Prostate gland (tissue), 2 donors: ENCODE measurements at regions not wholly inside any gene's neighbourhood (a gene's known extent, or its start where the extent isn't known, plus 50 kb on each side); places are given as distances from the start of the nearest gene placed in this dataset.

Experiments used
- DNase-seq: peaks from one replicate; pipeline ENCODE4 v3.0.0-alpha.2; 2019; ENCODE audit warnings: low spot score
- H3K27ac ChIP-seq, 2 donors: fragments of 200-600 bp; sonication (generic); 2 replicates each; pipeline ENCODE4 v1.5.1; 2017 to 2019
- H3K27me3 ChIP-seq: fragments of 200-600 bp; sonication (generic); replicated peaks from 2 replicates; pipeline ENCODE4 v1.5.1; 2019; ENCODE audit not compliant: insufficient read depth
- H3K36me3 ChIP-seq, 2 donors: fragments of 200-600 bp; sonication (generic); 1 replicate in 1 of 2; 2 replicates in 1 of 2; pipeline versions ENCODE4 v1.5.1 to v1.8.1; 2017 to 2019
- H3K4me1 ChIP-seq: fragments of 200-600 bp; sonication (generic); replicated peaks from 2 replicates; pipeline ENCODE4 v1.5.1; 2019
- H3K4me3 ChIP-seq, 2 donors: fragments of 200-600 bp; sonication (generic); 2 replicates each; pipeline ENCODE4 v1.5.1; 2017 to 2019
- H3K9me3 ChIP-seq: fragments of 200-600 bp; sonication (generic); 2 replicates; pipeline ENCODE4 v1.5.1; 2017
- POLR2A ChIP-seq: fragments of 450-650 bp; IDR thresholded peaks from one replicate; pipeline ENCODE4 v1.6.1; 2016; ENCODE audit warnings: antibody characterized with exemption, mild to moderate bottlenecking
- POLR2AphosphoS5 ChIP-seq: sonication (generic); formaldehyde crosslinking; IDR thresholded peaks from one replicate; pipeline ENCODE4 v1.6.1; 2017; ENCODE audit warnings: antibody characterized with exemption
- WGBS: methylation state at CpG from one replicate; pipeline ENCODE4 v1.1.5; 2018; 5-methylcytosine and 5-hydroxymethylcytosine counted together
- intact Hi-C: fragments of 100-400 bp; cut with DNase I; formaldehyde crosslinking; loops from one replicate; pipeline ENCODE4 v1.14.2; 2022
- TF ChIP-seq, protein P1 (sequence below), 4 experiments: fragments of 200-600 bp in 2 of 4; fragments of 450-650 bp in 2 of 4; sonication (generic) in 2 of 4; IDR thresholded peaks; 1 replicate in 3 of 4; 2 replicates in 1 of 4; pipeline ENCODE4 v1.5.1; 2016 to 2019; ENCODE audit warnings: antibody characterized with exemption in 4 of 4, mild to moderate bottlenecking in 2 of 4, moderate library complexity in 2 of 4

DNA sequence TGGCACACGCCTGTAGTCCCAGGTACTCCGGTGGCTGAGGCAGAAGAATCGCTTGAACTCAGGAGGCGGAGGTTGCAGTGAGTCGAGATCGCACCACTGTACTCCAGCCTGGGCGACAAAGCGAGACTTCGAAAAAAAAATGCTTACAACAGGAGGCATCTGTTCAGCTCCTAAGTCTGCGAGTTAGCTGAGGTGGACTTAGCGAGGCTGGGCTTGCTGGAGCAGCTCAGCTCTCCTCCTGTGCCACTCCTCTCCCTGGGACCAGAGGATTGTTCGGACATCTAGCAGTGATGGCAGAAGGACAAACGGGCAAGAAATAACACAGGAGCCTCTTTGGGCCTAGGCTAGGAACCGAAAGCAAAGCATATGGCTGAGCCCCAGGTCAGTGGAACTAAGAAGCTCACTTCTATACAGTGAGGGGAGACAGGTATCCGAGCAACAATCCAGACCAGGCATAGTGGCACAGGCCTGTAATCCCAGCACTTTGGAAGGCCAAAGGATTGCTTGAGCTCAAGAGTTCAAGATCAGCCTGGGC lies 260.1 kb downstream of the GLI2 start:
- no peak for DNase-seq
- TF ChIP-seq POLR2AphosphoS5 (no peak), POLR2A (no peak)
- TF ChIP-seq, protein P1, sequence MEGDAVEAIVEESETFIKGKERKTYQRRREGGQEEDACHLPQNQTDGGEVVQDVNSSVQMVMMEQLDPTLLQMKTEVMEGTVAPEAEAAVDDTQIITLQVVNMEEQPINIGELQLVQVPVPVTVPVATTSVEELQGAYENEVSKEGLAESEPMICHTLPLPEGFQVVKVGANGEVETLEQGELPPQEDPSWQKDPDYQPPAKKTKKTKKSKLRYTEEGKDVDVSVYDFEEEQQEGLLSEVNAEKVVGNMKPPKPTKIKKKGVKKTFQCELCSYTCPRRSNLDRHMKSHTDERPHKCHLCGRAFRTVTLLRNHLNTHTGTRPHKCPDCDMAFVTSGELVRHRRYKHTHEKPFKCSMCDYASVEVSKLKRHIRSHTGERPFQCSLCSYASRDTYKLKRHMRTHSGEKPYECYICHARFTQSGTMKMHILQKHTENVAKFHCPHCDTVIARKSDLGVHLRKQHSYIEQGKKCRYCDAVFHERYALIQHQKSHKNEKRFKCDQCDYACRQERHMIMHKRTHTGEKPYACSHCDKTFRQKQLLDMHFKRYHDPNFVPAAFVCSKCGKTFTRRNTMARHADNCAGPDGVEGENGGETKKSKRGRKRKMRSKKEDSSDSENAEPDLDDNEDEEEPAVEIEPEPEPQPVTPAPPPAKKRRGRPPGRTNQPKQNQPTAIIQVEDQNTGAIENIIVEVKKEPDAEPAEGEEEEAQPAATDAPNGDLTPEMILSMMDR (IDR thresholded peaks at IDR 0.05): no peak
- 93% methylated on average over 15 of the region's 15 CpGs for WGBS
- H3K9me3 ChIP-seq: no peaks in the 10 kb centered on the region
- intact Hi-C loops: no loop called here
- H3K4me3 ChIP-seq: no peak overlapping the region
- H3K36me3 ChIP-seq: no peaks in the 10 kb centered on the region
- H3K4me1 ChIP-seq: no peaks in the 10 kb centered on the region
- H3K27me3 ChIP-seq: no peaks in the 10 kb centered on the region
- no peak overlapping the region for H3K27ac ChIP-seq

DNA sequence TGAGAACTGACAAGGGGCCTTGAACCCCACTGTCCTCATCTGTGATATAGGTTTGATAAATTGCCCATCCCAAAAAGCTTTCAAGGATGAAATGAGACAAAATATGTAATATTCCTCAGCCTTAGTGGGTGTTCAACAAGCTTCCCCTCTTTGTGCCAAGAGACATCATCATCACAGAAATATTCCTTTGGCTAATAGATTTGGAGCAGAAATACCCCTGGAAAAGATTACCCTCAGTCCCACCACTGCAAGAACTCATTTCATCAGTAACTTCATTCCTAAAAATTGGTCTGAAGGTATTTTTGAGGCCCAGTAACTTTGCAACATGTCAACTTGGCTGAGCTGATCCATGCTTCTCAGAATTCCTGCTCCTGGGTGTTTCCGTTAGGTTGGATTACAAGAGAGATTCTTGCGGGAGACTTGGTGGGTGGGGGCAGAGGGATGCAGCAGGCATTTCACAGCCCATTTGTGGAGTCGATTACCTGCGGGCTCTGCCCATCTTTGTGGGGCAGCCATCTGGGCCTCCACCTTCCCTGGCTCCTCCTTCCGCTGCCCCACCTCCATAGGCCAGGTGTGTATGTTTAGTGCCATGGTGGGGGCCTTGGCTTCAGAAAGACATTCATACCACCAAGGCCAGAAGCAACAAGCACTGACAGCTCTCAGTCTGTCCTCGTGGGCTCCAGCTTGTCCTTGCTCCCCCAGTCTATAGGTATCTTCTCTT lies 263.9 kb downstream of the GLI2 start:
- intact Hi-C loops: no loop called here
- no peak overlapping the region for H3K27ac ChIP-seq
- no peak overlapping the region for H3K4me3 ChIP-seq
- WGBS: 76% methylated on average over 6 of the region's 6 CpGs
- no peaks in the 10 kb centered on the region for H3K4me1 ChIP-seq
- TF ChIP-seq POLR2AphosphoS5: no peak
- no peak for TF ChIP-seq POLR2A
- TF ChIP-seq, protein P1 (IDR thresholded peaks at IDR 0.05): no peak
- no peaks in the 10 kb centered on the region for H3K36me3 ChIP-seq
- DNase-seq: no peak
- H3K9me3 ChIP-seq: no peaks in the 10 kb centered on the region
- H3K27me3 ChIP-seq: no peaks in the 10 kb centered on the region

DNA sequence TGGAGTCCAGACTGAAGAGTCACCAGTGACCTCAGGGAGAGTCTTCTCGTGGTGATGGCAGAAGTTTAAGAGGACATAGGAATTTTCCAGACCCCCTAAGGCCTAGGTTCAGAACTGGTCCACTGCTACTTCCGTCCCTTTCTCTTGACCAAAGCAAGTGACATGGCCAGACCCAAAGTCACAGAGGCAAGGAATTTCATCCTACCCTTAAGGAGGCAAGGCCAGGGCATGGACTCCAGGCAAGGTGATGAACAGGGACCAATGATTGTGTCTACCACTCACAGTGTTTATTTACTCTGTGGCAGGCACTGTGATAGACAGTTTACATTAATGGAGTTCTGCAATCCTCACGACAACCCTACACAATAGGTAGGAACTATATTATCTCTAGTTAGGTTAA lies 265.1 kb downstream of the GLI2 start:
- no peak for TF ChIP-seq POLR2A
- TF ChIP-seq POLR2AphosphoS5: no peak
- TF ChIP-seq, protein P1 (IDR thresholded peaks at IDR 0.05): no peak
- H3K9me3 ChIP-seq: no peaks in the 10 kb centered on the region
- DNase-seq: no peak
- H3K27me3 ChIP-seq: no peaks in the 10 kb centered on the region
- no peaks in the 10 kb centered on the region for H3K36me3 ChIP-seq
- WGBS: 89% methylated on average over 3 of the region's 3 CpGs
- no peak overlapping the region for H3K4me3 ChIP-seq
- H3K27ac ChIP-seq: no peak overlapping the region
- no peaks in the 10 kb centered on the region for H3K4me1 ChIP-seq
- intact Hi-C loops: no loop called here

DNA sequence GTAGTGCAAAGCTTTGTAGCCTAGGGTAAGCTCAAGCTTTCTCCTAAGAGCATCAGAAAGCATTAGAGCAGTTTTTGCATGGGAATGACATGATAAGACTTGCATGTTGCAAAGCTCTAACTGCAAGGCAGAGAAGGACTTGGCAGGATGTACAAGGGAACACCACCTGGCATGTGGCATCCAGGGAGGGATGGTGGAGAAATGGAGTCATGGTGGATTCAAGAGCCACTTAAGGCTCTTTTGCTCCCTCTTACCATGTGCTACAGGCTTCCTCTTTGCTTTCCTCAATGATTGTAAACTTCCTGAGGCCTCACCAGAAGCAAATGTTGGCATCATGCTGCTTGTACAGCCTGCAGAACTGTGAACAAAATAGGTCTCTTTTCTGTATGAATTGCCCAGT lies 266.0 kb downstream of the GLI2 start:
- Histone ChIP-seq H3K9me3 (no peaks in the 10 kb centered on the region), H3K27me3 (no peaks in the 10 kb centered on the region), H3K4me3 (no peak overlapping the region), H3K4me1 (no peaks in the 10 kb centered on the region), H3K36me3 (no peaks in the 10 kb centered on the region), H3K27ac (no peak overlapping the region)
- TF ChIP-seq POLR2AphosphoS5: no peak
- TF ChIP-seq POLR2A: no peak
- TF ChIP-seq, protein P1 (IDR thresholded peaks at IDR 0.05): no peak
- DNase-seq: no peak
- intact Hi-C loops: no loop called here

DNA sequence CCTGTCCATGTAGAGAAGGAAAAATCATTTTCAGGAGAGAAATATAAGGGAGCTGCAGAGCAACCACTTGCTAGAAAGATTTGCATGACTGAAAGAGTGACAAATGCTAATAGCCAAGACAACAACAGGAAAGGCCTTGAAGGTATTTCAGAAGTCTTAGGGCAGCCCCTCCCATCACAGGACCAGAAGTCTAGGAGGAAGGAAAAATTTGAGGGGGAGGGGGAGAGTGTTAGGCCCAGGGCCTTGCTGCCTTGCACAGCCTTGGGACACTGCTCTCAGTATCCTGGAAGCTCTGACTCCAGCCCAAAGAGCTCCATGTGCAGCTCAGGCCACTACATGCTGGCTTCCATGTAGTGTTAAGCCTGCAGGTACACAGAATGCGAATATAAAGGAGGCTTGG lies 266.9 kb downstream of the GLI2 start:
- 0% methylated on average over 1 of the region's 1 CpG for WGBS
- Histone ChIP-seq H3K4me3 (no peak overlapping the region), H3K9me3 (no peaks in the 10 kb centered on the region), H3K27me3 (no peaks in the 10 kb centered on the region), H3K4me1 (no peaks in the 10 kb centered on the region), H3K36me3 (no peaks in the 10 kb centered on the region), H3K27ac (no peak overlapping the region)
- TF ChIP-seq POLR2AphosphoS5 (no peak), POLR2A (no peak)
- TF ChIP-seq, protein P1 (IDR thresholded peaks at IDR 0.05): no peak
- intact Hi-C loops: no loop called here
- no peak for DNase-seq
